ENCODE measurements at regions not wholly inside any gene's neighbourhood (a gene's known extent, or its start where the extent isn't known, plus 50 kb on each side); places are given as distances from the start of the nearest gene placed in this dataset.

DNA sequence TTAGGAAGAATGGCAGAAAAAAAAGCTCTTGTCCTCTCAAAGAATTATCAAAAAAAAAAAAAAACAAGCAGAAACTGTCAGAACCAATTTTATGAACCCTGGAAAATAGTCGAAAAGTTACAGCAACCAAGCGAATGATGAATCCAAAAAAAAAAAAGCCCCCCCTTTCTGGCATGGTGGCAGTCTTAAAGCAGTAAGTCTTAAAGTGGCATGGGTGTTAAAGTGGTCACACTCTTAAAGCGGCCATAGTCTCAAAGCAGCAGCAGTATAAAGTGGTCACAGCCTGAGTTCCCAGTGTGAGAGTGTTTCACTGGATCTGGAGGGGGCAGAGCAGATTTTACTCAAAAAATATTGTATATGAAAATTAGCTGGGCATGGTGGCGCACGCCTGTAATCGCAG is 96.8 kb upstream of the RAB18 start:
- TF ChIP-seq RARB (CRISPR knock-in tag; IDR thresholded peaks at IDR 0.05): no peak
- TF ChIP-seq, protein P1, sequence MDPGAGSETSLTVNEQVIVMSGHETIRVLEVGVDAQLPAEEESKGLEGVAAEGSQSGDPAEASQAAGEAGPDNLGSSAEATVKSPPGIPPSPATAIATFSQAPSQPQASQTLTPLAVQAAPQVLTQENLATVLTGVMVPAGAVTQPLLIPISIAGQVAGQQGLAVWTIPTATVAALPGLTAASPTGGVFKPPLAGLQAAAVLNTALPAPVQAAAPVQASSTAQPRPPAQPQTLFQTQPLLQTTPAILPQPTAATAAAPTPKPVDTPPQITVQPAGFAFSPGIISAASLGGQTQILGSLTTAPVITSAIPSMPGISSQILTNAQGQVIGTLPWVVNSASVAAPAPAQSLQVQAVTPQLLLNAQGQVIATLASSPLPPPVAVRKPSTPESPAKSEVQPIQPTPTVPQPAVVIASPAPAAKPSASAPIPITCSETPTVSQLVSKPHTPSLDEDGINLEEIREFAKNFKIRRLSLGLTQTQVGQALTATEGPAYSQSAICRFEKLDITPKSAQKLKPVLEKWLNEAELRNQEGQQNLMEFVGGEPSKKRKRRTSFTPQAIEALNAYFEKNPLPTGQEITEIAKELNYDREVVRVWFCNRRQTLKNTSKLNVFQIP (CRISPR knock-in tag; IDR thresholded peaks at IDR 0.05; ENCODE audit: borderline replicate concordance, low read depth): no peak
- no peak for TF ChIP-seq ZC3H10 (CRISPR knock-in tag; IDR thresholded peaks at IDR 0.05)
- TF ChIP-seq, protein P2, sequence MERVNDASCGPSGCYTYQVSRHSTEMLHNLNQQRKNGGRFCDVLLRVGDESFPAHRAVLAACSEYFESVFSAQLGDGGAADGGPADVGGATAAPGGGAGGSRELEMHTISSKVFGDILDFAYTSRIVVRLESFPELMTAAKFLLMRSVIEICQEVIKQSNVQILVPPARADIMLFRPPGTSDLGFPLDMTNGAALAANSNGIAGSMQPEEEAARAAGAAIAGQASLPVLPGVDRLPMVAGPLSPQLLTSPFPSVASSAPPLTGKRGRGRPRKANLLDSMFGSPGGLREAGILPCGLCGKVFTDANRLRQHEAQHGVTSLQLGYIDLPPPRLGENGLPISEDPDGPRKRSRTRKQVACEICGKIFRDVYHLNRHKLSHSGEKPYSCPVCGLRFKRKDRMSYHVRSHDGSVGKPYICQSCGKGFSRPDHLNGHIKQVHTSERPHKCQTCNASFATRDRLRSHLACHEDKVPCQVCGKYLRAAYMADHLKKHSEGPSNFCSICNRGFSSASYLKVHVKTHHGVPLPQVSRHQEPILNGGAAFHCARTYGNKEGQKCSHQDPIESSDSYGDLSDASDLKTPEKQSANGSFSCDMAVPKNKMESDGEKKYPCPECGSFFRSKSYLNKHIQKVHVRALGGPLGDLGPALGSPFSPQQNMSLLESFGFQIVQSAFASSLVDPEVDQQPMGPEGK (CRISPR knock-in tag; IDR thresholded peaks at IDR 0.05; ENCODE audit: borderline replicate concordance): no peak
- TF ChIP-seq ZNF8 (CRISPR knock-in tag; IDR thresholded peaks at IDR 0.05): no peak
